ENCODE measurements at regions not wholly inside any gene's neighbourhood (a gene's known extent, or its start where the extent isn't known, plus 50 kb on each side); places are given as distances from the start of the nearest gene placed in this dataset.

- TF ChIP-seq CTCF (IDR thresholded peaks at IDR 0.05), result no peak
- no peak for TF ChIP-seq EZH2 (IDR thresholded peaks at IDR 0.05)
- no peak for TF ChIP-seq EZH2phosphoT487 (IDR thresholded peaks at IDR 0.05)
Observed at GRCh38 chr13:74299721-74300120, 165.5 kb upstream of the KLF12 start.

Measured in neural progenitor cell (in vitro differentiated cells).